Stimulated activated CD8-positive, alpha-beta memory T cell treated with anti-CD3 and anti-CD28 coated beads, Interleukin-7, amount 100 ng/mL, for 4 hours (primary cell): ENCODE measurements at regions not wholly inside any gene's neighbourhood (a gene's known extent, or its start where the extent isn't known, plus 50 kb on each side); places are given as distances from the start of the nearest gene placed in this dataset.
"Not testable (repeated sequence)": the region's sequence is repeated elsewhere in the genome, so short reads cannot be mapped to it uniquely, and the experiment has no call there.

Experiments
- DNase-seq, 2 donors: peaks; one replicate each; pipeline ENCODE4 v3.0.0-alpha.2; 2020; ENCODE audit warnings: low read depth in 2 of 2

DNA sequence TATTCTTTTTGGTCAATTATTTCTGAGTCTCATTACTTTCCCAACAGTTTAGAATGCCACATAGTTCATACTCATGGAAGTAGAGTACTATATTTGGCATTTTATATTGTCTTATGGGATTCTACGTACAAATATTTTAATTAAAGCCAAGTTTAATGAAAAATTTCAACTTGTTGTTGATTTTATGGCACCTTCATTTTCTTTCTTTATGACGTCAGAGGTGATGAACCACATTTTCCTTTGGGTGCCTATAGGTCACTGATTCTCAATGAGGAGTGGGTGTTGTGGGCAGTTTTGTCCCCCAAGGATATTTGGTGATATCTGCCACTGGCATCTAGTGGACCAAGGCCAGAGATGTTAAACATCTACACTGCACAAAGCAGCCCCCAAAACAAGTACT is 1071.3 kb downstream of the NXPH1 start:
- no peak for DNase-seq

DNA sequence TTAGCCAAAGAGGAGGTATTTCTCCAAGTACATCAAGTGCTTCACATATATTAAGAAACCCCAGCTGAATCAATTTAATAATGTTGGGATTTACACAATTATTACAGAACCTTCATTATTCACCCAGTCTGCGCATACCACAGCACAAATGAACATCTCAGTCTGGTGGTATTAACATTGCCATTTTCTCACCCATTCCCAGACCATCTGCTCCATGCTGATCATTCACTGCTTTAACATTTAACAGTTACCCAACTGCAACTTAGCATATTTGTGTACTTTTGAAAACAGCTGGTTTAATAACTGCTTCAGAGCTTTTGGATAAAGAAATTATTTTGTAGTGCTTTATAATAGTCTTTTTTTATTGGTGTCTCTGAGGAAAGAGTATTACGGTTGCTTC is 1072.1 kb downstream of the NXPH1 start:
- DNase-seq = no peak

DNA sequence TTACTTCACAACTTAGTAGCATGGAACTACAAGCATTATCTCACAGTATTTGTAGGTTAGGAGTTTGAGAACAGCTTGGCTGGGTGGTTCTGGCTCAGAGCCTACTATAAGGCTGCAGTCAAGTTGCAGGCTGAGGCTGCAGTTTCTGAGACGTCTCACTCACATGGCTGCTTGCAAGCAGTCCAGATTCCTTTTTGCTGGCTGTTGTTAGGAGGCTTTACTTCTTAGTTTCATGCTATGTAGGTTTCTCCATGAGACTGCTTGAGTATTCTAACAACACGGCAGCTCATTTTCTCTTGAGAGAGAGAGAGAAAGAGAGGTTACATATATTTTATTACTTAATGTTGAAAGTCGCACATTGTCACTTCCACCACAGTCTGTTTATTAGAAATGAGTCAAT is 1073.9 kb downstream of the NXPH1 start:
- no peak for DNase-seq

DNA sequence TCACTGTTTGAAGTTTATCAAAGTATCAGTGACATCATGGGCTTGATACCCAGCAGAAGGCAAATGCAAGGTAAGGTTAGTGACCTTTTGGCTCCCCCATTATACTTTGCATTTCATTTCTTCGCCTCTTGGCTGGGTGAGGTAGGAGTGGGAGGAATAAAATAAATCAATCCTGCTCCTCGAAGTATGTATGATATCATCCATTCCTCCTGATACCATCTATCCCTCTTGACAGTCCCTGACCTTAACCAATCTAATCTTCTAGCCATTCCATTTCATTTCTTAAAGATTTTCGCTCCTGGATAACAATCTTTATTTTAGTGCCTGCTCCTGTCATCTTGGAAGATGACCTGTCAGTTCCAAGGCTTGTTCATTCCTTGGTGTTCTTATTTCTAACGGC is 1083.3 kb downstream of the NXPH1 start:
- no peak for DNase-seq

DNA sequence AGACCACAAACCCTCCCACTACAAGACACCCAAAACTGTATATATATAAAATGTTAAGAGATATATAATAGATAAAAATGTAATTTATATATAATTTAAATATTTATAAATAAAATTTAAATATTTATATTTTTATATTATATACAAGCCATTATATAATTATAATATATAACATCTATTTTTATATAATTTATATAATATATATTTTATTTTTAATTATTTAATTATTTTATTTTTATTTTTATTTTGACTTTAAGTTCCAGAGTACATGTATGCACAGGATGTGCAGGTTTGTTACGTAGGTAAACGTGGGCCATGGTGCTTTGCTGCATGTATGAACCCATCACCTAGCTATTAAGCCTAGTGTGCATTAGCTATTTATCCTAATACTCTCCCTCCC is 1090.2 kb downstream of the NXPH1 start:
- no peak for DNase-seq

DNA sequence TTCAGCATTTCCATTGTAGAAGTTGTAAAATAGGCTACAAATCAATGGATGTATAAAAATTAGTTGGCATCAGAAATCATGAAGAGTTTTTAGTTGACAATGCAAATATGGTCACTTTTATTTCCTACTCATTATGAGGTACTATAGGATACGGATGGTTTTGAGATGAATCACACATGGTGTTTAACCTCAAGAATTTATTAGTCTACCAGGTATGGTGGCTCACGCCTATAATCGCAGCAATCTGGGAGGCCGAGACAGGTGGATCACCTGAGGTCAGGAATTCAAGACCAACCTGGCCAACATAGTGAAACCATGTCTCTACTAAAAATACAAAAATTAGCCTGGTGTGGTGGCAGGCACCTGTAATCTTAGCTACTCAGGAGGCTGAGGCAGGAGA is 1119.0 kb downstream of the NXPH1 start:
- DNase-seq = not testable (repeated sequence)

DNA sequence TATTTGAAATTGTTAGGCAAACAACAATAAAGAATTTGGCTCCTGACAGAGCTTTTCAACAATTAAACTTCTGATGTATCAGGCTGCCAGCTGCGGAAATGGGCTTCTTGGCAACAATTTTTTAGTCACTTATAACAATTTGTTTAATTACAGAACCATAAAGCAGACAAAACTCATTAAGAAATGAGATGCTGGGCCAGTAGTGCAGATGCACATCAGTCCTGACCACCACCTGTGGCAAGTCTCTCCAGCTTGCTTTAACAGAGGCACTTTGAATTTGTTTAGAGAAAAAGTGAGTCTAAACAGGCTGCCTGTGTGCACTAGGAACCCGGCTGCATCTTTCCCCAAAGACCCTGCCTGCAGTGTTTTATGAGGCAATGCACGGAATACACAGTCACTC is 1124.4 kb downstream of the NXPH1 start:
- DNase-seq = no peak

DNA sequence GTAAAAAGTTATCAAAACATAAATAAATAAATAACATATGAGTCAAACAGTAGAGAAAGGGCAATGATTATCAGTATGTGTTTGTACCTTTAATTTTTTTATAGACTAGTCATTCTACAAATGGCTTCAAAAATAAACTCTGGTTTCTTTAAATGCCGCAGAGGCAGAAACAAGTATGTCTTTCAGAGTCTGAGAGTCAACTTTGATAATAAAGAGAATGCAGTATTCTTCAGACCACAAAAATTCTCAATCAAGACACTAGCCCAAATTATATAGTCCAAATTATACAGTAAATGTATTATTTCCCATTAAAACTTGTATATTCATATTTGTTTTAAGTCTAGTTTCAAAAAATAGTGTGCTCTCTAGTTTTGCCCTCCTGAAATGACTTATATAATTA is 1142.3 kb downstream of the NXPH1 start:
- DNase-seq = no peak

DNA sequence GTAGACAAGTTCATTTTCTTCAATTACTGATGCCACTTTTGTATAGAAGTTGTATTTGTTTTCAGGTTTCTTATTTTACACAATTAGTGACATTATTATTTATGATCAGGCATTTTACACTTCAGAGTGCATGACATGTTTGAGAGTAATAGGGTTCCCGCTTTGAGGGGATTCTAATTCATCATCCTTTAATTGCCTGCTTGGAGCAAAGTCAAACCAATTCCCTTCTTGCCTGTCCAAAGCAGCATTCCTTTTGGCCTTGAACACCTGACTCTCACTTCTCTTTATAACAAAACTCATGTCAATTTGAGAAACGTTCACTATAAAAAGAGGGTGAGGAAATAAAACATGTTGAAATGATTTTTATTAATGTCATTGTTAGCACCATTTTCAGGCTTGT is 1149.4 kb downstream of the NXPH1 start:
- no peak for DNase-seq

DNA sequence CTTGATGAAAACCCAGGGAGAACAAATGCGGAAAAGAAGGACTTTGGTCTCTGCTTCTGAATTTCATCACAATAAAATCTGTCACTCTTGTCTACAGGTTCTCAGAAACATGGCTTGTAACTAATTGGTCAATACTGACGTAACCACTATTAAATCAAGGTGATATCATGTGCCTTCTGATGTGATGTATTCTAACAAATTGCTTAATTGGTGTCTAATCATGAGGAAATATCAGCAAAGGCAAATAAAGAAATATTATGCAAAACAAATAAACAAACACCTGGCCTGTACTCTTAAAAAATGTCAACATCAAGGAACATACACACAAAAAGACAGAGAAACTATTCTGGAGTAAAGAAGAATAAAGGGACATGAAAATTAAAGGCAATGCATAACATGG is 1165.0 kb downstream of the NXPH1 start:
- DNase-seq = no peak

DNA sequence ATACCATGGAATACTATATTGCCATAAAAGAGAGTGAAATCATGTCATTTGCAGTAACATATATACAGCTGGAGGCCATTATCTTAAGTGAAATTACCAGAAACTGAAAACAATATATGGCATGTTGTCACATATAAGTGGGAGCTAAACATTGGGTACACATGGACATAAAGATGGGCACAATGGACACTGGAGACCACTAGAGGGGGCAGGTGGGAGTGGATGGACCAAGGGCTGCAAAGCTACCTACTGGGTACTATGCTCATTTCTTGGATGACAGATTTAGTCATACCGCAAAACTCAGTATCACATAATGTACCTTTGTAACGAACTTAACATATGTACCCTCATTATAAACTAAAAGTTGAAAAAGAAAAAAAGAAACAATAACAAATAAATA is 1167.6 kb downstream of the NXPH1 start:
- no peak for DNase-seq

DNA sequence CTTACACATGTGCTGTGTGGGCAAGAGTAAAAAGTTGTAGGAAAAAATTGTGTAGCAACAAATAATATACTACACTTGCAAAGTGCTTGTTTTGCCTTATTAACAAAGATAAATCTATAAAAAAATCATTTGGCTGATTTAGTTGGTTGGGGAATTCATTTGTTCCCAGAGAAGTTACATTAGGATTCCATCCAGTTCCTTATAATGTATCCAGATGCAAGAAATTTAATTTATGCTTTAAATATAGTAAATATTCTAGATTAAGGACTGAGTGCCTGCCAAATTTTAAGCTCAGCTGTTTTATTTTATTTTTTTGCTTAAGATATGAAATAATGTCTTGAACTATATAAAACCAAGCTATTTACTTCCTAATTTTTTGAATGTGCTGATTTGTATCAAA is 1169.9 kb downstream of the NXPH1 start:
- DNase-seq = no peak

DNA sequence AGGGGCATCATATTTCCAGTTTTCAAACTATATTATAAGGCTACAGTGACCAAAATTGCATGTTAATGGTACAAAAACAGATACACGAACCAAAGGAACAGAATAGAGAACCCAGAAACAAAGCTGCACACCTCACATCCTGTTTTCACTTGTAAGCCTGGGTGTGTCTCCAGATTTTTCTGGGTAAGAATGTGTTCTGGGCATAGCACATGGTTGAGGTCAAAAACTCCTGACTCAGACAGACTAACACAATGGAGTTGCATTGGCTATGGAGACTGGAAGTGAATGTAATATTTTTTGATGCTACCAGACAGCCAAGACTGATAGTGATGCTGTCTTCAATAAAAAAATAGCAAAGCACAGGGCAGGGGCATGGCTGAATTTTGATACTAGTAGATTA is 1175.2 kb downstream of the NXPH1 start:
- no peak for DNase-seq

DNA sequence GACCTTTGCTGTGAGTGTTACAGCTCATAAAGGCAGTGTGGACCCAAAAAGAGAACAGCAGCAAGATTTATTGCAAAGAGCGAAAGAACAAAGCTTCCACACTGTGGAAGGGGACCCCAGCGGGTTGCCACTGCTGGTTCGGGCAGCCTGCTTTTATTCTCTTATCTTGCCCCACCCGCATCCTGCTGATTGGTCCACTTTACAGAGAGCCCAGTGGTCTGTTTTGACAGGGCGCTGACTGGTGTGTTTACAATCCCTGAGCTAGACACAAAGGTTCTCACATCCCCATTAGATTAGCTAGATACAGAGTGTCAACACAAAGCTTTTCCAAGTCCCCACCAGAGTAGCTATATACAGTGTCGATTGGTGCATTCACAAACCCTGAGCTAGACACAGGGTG is 1187.5 kb downstream of the NXPH1 start:
- DNase-seq = not testable (repeated sequence)

DNA sequence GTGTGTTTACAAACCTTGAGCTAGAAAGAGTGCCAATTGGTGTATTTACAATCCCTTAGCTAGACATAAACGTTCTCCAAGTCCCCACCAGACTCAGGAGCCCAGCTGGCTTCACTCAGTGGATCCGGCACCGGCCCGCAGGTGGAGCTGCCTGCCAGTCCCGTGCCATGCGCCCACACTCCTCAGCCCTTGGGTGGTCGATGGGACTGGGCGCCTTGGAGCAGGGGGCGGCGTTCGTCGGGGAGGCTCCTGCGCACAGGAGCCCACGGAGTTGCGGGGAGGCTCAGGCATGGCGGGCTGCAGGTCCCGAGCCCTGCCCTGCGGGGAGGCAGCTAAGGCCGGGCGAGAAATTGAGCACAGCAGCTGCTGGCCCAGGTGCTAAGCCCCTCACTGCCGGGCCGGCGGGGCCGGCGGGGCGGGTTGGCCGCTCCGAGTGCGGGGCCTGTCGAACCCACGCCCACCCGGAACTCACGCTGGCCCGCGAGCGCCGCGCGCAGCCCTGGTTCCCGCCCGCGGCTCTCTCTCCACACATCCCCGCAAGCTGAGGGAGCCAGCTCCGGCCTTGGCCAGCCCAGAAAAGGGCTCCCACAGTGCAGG is 1188.0 kb downstream of the NXPH1 start:
- DNase-seq = not testable (repeated sequence)

DNA sequence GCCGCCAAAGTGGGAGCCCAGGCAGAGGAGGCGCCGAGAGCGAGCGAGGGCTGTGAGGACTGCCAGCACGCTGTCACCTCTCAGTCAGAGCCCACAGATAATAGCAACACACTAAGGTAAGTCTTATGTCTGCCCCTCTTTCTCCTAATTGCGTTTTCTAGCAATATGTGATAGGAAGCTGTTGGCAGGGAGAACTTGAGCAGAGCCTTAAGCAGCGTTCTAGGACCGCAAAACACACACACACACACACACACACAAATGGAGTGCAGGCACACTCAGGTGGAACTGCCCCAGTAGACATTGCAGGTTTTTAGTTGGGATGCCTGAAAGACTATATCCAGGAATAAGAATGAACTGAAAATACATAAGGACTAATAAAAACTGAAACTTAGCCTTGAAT is 1188.5 kb downstream of the NXPH1 start:
- DNase-seq = no peak

DNA sequence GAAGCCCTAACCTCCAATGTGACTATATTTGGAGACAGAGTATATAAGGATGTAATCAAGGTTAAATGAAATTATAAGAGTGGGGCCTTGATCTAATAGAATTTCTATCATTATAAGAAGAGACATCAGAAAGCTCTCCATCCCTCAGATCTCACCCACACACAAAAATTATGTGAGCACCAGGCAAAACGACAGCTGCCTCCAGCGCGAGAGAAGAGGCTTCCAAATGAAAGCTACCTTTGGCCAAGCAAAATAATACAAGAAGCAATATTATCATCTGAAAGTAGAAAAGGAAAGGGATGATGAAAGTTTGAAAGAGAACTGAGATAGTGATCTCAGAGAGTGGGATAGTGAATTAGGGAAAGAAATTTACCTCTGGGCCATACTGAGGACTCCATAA is 1192.5 kb downstream of the NXPH1 start:
- DNase-seq = no peak

DNA sequence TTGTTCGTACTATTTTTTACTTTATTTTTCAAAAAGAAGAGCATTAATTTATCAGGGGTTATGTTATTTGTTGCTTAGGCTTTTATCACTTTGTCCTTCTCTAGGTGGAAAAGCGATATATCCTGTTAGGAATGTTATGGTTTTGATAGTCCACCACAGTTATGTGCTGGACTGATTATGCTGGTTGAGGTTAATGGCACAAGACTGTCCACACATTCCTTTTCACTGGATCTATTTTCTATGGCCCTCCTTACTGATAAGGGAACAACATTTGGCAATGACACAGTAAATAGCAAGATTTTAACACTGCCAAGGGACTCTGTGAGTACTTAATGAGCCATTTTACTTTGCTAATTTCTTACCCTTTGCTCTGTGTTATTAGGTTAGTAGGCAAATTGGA is 1212.3 kb downstream of the NXPH1 start:
- no peak for DNase-seq

DNA sequence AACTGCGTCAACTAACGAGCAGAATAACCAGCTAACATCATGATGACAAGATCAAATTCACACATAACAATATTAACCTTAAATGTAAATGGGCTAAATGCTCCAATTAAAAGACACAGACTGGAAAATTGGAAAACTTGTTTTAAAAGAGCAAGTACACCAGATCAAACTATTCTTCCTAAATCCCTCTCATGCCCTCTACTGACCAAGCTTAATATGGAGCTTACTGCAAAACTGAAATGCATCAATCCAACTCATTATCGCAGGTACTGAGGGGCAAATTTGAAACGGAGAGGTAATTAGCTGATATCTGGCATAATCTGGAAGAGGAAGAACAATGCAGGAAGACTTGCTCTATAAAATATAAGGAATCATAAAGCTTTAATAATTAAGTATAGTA is 1223.8 kb downstream of the NXPH1 start:
- DNase-seq = no peak

DNA sequence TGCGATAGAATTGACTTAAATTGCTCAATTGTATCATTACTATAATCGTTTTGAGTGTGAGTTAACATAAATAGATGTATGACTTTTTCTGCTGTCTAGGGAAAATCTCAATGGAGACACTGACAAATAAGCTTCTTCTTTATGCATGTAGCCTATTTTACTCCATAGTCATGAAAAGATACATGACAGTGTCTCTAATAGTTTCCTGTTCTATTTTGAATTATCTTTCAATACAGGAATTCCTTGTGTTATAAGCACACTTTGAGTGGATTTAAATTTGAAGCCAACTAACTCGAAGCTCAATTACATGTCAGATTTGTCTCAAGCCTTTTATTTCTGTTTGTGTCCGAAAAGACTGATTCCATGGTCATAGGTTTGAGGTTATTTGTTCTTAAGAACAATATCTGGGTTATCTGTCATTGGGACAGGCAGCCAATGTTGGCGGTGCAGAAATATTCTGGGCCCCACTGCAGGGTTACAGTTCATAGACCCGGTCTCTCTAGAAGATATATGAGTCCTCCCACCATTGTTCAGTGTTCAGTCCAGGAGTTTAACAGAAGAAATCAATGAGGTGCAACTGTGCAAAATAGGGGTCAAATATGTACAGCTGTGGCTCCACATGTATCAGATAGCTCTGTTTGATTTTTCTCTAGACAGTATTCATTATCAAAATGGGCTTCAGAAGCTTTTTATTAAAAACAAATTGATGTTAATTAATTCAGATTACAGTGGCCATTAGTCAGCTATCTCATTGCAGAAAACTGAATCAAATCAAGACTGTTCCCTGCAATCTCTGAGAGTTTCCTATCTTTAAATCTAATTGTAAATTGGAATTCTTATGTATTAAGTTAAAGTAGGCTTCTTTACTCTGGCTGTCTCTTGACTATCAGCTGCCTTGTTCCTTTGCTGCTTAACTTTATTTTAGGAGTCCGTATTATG is 1238.8 kb downstream of the NXPH1 start:
- DNase-seq = no peak

DNA sequence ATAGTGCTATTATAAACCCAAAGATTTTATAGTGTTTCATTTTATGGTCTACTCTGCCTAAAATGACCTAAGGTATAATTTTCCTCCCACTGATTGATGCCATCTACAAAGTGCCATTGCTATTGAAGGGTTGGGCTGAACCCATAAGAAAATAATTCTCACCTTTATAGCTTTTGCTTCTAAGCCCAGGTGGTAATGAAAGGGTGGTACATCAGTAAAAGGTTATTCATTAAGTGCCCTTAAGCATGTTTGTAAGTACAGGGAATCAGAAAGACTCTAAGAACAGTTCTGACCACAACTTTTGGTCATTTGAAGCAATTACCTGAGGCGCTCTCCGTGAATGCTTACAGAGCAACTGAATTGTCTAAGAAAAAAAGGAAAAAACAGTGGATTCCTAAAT is 1247.3 kb downstream of the NXPH1 start:
- no peak for DNase-seq

DNA sequence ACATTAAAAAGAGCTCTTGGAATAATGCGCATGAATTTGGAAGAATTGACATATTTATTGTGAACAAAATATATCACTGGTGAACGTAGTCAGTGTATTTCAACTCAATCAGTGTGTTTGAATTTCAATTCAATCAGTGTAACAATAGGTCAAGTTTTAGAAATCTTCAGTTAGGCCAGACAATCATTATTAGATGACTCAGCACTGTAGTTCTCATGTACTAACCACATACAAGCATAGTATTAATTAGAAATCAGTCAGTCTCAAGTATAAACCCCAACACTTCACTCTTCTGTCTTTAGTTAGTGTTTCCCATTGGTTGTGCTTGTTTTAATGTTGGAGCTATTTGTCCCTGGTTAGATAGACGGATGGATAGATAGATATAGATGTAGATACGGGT is 1247.9 kb downstream of the NXPH1 start:
- DNase-seq = no peak

DNA sequence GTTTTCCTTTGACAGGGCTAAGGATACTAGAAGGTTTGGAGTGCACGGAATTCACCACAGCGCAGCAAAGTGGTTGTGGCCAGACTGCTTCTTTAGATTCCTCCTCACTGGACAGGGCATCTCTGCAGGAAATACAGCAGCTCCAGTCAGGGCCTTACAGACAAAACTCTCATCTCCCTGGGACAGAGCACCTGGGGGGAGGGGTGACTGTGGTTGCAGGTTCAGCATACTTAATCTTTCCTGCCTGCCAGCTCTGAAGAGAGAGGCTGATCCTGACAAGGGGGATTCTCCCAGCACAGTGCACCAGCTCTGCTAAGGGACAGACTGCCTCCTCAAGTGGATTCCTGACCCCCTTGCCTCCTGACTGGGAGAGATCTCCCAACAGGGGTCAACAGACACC is 1257.9 kb downstream of the NXPH1 start:
- DNase-seq = no peak

DNA sequence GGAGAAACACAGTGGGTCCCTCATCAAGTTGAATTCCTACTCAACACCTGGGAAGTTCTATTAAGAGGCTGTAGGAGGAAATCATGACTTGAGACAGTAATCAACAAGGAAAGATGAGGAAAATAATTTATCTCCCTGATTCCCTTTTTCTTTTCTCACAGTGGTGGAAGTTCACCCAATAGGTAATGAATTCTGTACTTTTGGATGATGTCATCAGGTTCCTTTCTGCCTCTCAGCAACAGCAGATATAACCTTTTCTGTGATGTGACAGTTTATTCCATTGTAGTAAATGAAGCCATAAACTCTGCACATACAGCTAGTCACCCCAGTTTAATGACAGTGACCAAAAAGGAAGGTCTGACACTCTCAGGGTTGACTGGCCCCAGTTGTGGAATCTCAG is 1265.0 kb downstream of the NXPH1 start:
- no peak for DNase-seq
